Karpas-422 (cell line): ENCODE measurements at regions not wholly inside any gene's neighbourhood (a gene's known extent, or its start where the extent isn't known, plus 50 kb on each side); places are given as distances from the start of the nearest gene placed in this dataset.

Experiments used
- DNase-seq: peaks from one replicate; pipeline ENCODE4 v3.0.0-alpha.2; 2015
- H2AFZ ChIP-seq: fragments of 200-600 bp; sonication (generic); 2 replicates; pipeline ENCODE4 v1.6.1; 2014; ENCODE audit warnings: antibody characterized with exemption, low read length, mixed read lengths
- H3K27ac ChIP-seq: fragments of 200-600 bp; sonication (generic); 2 replicates; pipeline ENCODE4 v1.5.1; 2014; ENCODE audit warnings: mild to moderate bottlenecking, low read length, moderate library complexity
- H3K27me3 ChIP-seq: fragments of 200-600 bp; sonication (generic); 2 replicates; pipeline ENCODE4 v1.6.1; 2014; ENCODE audit warnings: low read length, mixed read lengths
- H3K36me3 ChIP-seq: fragments of 200-600 bp; sonication (generic); 2 replicates; pipeline ENCODE4 v1.6.1; 2014; ENCODE audit warnings: low read length, mixed read lengths; ENCODE audit not compliant: insufficient read depth
- H3K4me1 ChIP-seq: fragments of 200-600 bp; sonication (generic); 2 replicates; pipeline ENCODE4 v1.6.1; 2014; ENCODE audit warnings: mild to moderate bottlenecking, low read length, mixed read lengths
- H3K4me2 ChIP-seq: fragments of 200-600 bp; sonication (generic); 2 replicates; pipeline ENCODE4 v1.6.1; 2014; ENCODE audit warnings: low read length, low read depth, mild to moderate bottlenecking; ENCODE audit not compliant: poor library complexity, severe bottlenecking
- H3K4me3 ChIP-seq: fragments of 200-600 bp; sonication (generic); 2 replicates; pipeline ENCODE4 v1.5.1; 2014; ENCODE audit warnings: mild to moderate bottlenecking, antibody characterized with exemption, low read length, mixed read lengths
- H3K79me2 ChIP-seq: fragments of 200-600 bp; sonication (generic); 2 replicates; pipeline ENCODE4 v1.6.1; 2014; ENCODE audit warnings: mild to moderate bottlenecking, low read length, mixed read lengths
- H3K9ac ChIP-seq: fragments of 200-600 bp; sonication (generic); 2 replicates; pipeline ENCODE4 v1.6.0; 2014; ENCODE audit warnings: low read length
- H3K9me2 ChIP-seq: fragments of 200-600 bp; sonication (generic), shearing (Covaris generic); replicated peaks from 2 replicates; pipeline ENCODE4 v1.6.0; 2014; ENCODE audit warnings: mild to moderate bottlenecking, low read length, moderate library complexity; ENCODE audit not compliant: insufficient read depth
- H3K9me3 ChIP-seq: fragments of 300-700, 200-600 bp; sonication (generic); 2 replicates; pipeline ENCODE4 v1.6.1; 2014; ENCODE audit warnings: low read length, mixed read lengths
- H4K20me1 ChIP-seq: fragments of 200-600 bp; sonication (generic); 2 replicates; pipeline ENCODE4 v1.6.1; 2014; ENCODE audit warnings: mild to moderate bottlenecking, antibody characterized with exemption, low read length, low read depth; ENCODE audit not compliant: insufficient read depth

DNA sequence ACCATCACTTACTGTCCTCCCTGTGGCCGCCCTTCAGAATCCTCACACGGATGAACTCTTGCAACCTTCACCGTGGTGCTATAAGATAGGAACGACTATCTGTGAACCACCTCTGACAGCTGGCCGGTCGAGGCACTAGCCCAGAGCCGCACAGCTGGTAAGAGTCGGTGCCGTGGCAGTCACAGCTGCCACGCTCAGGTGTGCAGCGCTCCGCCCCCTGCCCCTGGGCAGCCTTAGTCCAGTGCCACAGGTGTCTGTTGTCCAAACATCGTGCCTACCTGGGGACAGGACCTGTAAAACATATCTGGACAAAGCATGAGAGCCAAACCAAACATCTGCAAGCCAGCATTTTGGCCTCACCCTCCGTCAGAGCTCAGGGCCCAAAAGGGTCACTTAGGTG is 55.3 kb upstream of the SALL3 start:
- H3K4me1 ChIP-seq: no peaks in the 10 kb centered on the region
- no peaks in the 10 kb centered on the region for H3K9me3 ChIP-seq
- H3K27me3 ChIP-seq: no peaks in the 10 kb centered on the region
- no peaks in the 10 kb centered on the region for H3K36me3 ChIP-seq
- no peaks in the 10 kb centered on the region for H3K9me2 ChIP-seq
- no peak overlapping the region for H3K9ac ChIP-seq
- H2AFZ ChIP-seq: no peak overlapping the region
- no peak overlapping the region for H3K4me3 ChIP-seq
- H4K20me1 ChIP-seq: no peaks in the 10 kb centered on the region; the same call in 1 of the 2 replicates
- no peak overlapping the region for H3K27ac ChIP-seq
- no peaks in the 10 kb centered on the region for H3K79me2 ChIP-seq
- H3K4me2 ChIP-seq: no peak overlapping the region
- DNase-seq: no peak

GRCh38 chr18:78924786-78925540 is 54.7 kb upstream of the SALL3 start:
- no peak overlapping the region for H3K9ac ChIP-seq

DNA sequence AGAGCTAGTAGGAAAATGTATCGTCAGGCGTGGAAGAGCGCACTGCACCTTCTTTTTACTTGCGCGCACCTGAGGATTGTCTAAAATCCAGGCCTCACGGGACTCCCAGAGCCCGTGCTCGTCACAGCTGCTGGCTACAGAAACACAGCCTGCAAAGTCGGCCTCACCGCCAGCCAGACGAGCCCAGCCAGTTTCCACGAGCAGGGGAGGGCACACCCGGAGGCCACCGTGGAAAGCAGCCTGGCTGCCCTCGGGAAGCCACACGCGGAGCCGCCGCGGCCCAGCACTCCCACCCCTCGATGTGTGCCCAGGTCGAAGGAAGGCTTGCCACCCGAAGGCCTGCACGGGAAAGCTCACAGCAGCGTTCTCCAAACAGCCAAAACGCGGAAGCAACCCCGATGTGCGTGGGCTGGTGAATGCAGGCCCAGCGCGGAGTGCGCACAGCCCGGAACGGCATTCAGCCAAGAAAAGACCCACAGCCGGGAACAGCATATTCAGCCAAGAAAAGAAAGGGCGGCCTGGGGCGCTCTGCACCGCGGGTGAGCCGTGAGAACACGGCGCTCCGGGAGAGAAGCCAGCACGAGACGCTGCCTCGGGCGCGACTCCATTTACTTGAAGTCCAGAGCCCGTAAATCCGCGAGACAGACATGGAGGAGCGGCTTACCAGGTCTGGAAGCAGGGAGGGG is 53.9 kb upstream of the SALL3 start:
- Histone ChIP-seq H3K9ac (no peak overlapping the region), H3K9me2 (no peaks in the 10 kb centered on the region), H3K4me3 (no peak overlapping the region), H3K27me3 (no peaks in the 10 kb centered on the region), H2AFZ (no peak overlapping the region), H4K20me1 (no peaks in the 10 kb centered on the region; the same call in 1 of the 2 replicates), H3K4me2 (no peak overlapping the region), H3K9me3 (no peaks in the 10 kb centered on the region), H3K79me2 (no peaks in the 10 kb centered on the region), H3K27ac (no peak overlapping the region), H3K36me3 (no peaks in the 10 kb centered on the region), H3K4me1 (no peaks in the 10 kb centered on the region)
- DNase-seq: no peak

More at GRCh38 chr18:78924786-78925540, 54.7 kb upstream of the SALL3 start:
- Histone ChIP-seq H2AFZ (no peak overlapping the region), H3K9me2 (no peaks in the 10 kb centered on the region), H3K36me3 (no peaks in the 10 kb centered on the region), H4K20me1 (no peaks in the 10 kb centered on the region; the same call in 1 of the 2 replicates), H3K79me2 (no peaks in the 10 kb centered on the region), H3K27me3 (no peaks in the 10 kb centered on the region), H3K4me2 (no peak overlapping the region), H3K9me3 (no peaks in the 10 kb centered on the region), H3K4me1 (no peaks in the 10 kb centered on the region), H3K27ac (no peak overlapping the region), H3K4me3 (no peak overlapping the region)
- DNase-seq: no peak

DNA sequence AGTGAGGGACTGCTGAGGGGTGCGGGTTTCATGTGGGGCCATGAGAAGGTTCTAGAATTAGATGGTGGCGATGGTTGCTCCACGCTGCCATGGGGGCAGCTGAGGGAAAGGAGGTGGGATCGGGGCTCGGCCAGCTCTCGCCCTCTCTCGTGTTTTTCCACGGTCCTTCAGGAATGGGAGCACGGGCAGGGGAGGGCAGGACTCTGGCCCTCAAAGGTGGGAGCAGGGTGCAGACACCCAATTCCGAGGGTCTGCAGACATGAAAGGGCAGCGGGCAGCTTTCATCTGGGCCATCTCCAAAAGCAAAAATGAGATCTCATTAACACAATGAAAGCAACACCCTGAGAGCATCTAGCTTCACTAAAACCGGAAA is 53.4 kb upstream of the SALL3 start:
- no peak for DNase-seq
- H3K27ac ChIP-seq: no peak overlapping the region
- no peak overlapping the region for H3K4me3 ChIP-seq
- no peak overlapping the region for H2AFZ ChIP-seq
- no peaks in the 10 kb centered on the region for H3K27me3 ChIP-seq
- H3K9me2 ChIP-seq: no peaks in the 10 kb centered on the region
- no peaks in the 10 kb centered on the region for H3K36me3 ChIP-seq
- no peaks in the 10 kb centered on the region; the same call in 1 of the 2 replicates for H4K20me1 ChIP-seq
- H3K4me1 ChIP-seq: no peaks in the 10 kb centered on the region
- H3K4me2 ChIP-seq: no peak overlapping the region
- no peaks in the 10 kb centered on the region for H3K79me2 ChIP-seq
- H3K9me3 ChIP-seq: no peaks in the 10 kb centered on the region
- H3K9ac ChIP-seq: no peak overlapping the region

- no peaks in the 10 kb centered on the region for H3K27me3 ChIP-seq
- H3K4me3 ChIP-seq: no peak overlapping the region
- no peaks in the 10 kb centered on the region for H3K9me3 ChIP-seq
- no peak for DNase-seq
- H3K4me1 ChIP-seq: no peaks in the 10 kb centered on the region
- H3K36me3 ChIP-seq: no peaks in the 10 kb centered on the region
- no peak overlapping the region for H2AFZ ChIP-seq
- H3K9me2 ChIP-seq: no peaks in the 10 kb centered on the region
- no peak overlapping the region for H3K4me2 ChIP-seq
- H3K9ac ChIP-seq: no peak overlapping the region
- H3K27ac ChIP-seq: no peak overlapping the region
- H4K20me1 ChIP-seq: no peaks in the 10 kb centered on the region; the same call in 1 of the 2 replicates
- H3K79me2 ChIP-seq: no peaks in the 10 kb centered on the region
Observed at GRCh38 chr18:78927156-78927555, 52.5 kb upstream of the SALL3 start.

- no peak for DNase-seq
- no peaks in the 10 kb centered on the region for H3K9me2 ChIP-seq
- no peaks in the 10 kb centered on the region for H3K79me2 ChIP-seq
- H3K27me3 ChIP-seq: no peaks in the 10 kb centered on the region
- H2AFZ ChIP-seq: no peak overlapping the region
- H3K36me3 ChIP-seq: no peaks in the 10 kb centered on the region
- H3K4me2 ChIP-seq: no peak overlapping the region
- no peaks in the 10 kb centered on the region for H3K9me3 ChIP-seq
- H4K20me1 ChIP-seq: no peaks in the 10 kb centered on the region; the same call in 1 of the 2 replicates
- H3K27ac ChIP-seq: no peak overlapping the region
- no peak overlapping the region for H3K4me3 ChIP-seq
- no peaks in the 10 kb centered on the region for H3K4me1 ChIP-seq
- no peak overlapping the region for H3K9ac ChIP-seq
Observed at GRCh38 chr18:78927616-78928015, 52.0 kb upstream of the SALL3 start.

- Histone ChIP-seq H4K20me1 (no peaks in the 10 kb centered on the region; the same call in 1 of the 2 replicates), H3K9ac (no peak overlapping the region)
Observed at GRCh38 chr18:78928076-78928475, 51.5 kb upstream of the SALL3 start.

GRCh38 chr18:78929516-78929915 is 50.1 kb upstream of the SALL3 start:
- no peak overlapping the region for H3K9ac ChIP-seq

More at GRCh38 chr18:78928076-78928475, 51.5 kb upstream of the SALL3 start:
- no peak for DNase-seq
- Histone ChIP-seq H3K36me3 (no peaks in the 10 kb centered on the region), H3K9me3 (no peaks in the 10 kb centered on the region), H3K27me3 (no peaks in the 10 kb centered on the region), H3K4me2 (no peak overlapping the region), H3K27ac (no peak overlapping the region), H3K4me3 (no peak overlapping the region), H3K79me2 (no peaks in the 10 kb centered on the region), H3K4me1 (no peaks in the 10 kb centered on the region), H2AFZ (no peak overlapping the region), H3K9me2 (no peaks in the 10 kb centered on the region)

More at GRCh38 chr18:78929516-78929915, 50.1 kb upstream of the SALL3 start:
- Histone ChIP-seq H3K36me3 (no peaks in the 10 kb centered on the region), H2AFZ (no peak overlapping the region), H3K9me3 (no peaks in the 10 kb centered on the region), H3K4me2 (no peak overlapping the region), H3K4me3 (no peak overlapping the region), H3K27ac (no peak overlapping the region), H4K20me1 (no peaks in the 10 kb centered on the region), H3K27me3 (no peaks in the 10 kb centered on the region), H3K9me2 (no peaks in the 10 kb centered on the region), H3K4me1 (no peaks in the 10 kb centered on the region), H3K79me2 (no peaks in the 10 kb centered on the region)
- DNase-seq: no peak
